Astrocyte (in vitro differentiated cells and primary cell): ENCODE measurements at regions not wholly inside any gene's neighbourhood (a gene's known extent, or its start where the extent isn't known, plus 50 kb on each side); places are given as distances from the start of the nearest gene placed in this dataset.

Experiments used
- CTCF ChIP-seq: IDR thresholded peaks from 2 replicates; pipeline ENCODE4 v1.5.1; 2011; ENCODE audit warnings: low read depth, mild to moderate bottlenecking, inconsistent platforms, low read length, moderate library complexity; ENCODE audit not compliant: insufficient read depth
- EZH2 ChIP-seq: IDR thresholded peaks from 2 replicates; pipeline ENCODE4 v1.6.1; 2012; ENCODE audit warnings: mild to moderate bottlenecking, low read length, inconsistent platforms; ENCODE audit not compliant: insufficient read depth

GRCh38 chr6:132954222-132954621 is 139.9 kb downstream of the RPS12 start:
- TF ChIP-seq CTCF = no peak
- no peak for TF ChIP-seq EZH2
